ENCODE measurements at regions not wholly inside any gene's neighbourhood (a gene's known extent, or its start where the extent isn't known, plus 50 kb on each side); places are given as distances from the start of the nearest gene placed in this dataset.

- no peaks in the 10 kb centered on the region for H3K9me3 Mint-ChIP-seq (ENCODE audit: unreplicated experiment)
- no peak overlapping the region for H3K4me3 Mint-ChIP-seq (ENCODE audit: unreplicated experiment)
- H3K36me3 Mint-ChIP-seq (ENCODE audit: low read depth, unreplicated experiment) = peaks cover 6% of the 10 kb centered on the region
- H3K4me1 Mint-ChIP-seq (ENCODE audit: unreplicated experiment) = peaks cover 29% of the 10 kb centered on the region
- H3K27me3 Mint-ChIP-seq (ENCODE audit: unreplicated experiment) = peaks cover 8% of the 10 kb centered on the region
- no peak for TF ChIP-seq CTCF (IDR thresholded peaks at IDR 0.05; ENCODE audit: unreplicated experiment)
- H3K27ac Mint-ChIP-seq (ENCODE audit: unreplicated experiment) = no peak overlapping the region
- DNase-seq (ENCODE audit: low spot score) = no peak
Observed at GRCh38 chr16:86919578-86920305, 341.4 kb downstream of the FOXL1 start.

GRCh38 chr16:86921289-86921688 is 342.9 kb downstream of the FOXL1 start:
- no peaks in the 10 kb centered on the region for H3K9me3 Mint-ChIP-seq (ENCODE audit: unreplicated experiment)
- no peak for TF ChIP-seq CTCF (IDR thresholded peaks at IDR 0.05; ENCODE audit: unreplicated experiment)
- H3K27me3 Mint-ChIP-seq (ENCODE audit: unreplicated experiment) = peaks cover 6% of the 10 kb centered on the region
- DNase-seq (ENCODE audit: low spot score) = no peak
- H3K36me3 Mint-ChIP-seq (ENCODE audit: low read depth, unreplicated experiment) = peaks cover 6% of the 10 kb centered on the region
- H3K27ac Mint-ChIP-seq (ENCODE audit: unreplicated experiment) = no peak overlapping the region
- H3K4me1 Mint-ChIP-seq (ENCODE audit: unreplicated experiment) = peaks cover 19% of the 10 kb centered on the region
- no peak overlapping the region for H3K4me3 Mint-ChIP-seq (ENCODE audit: unreplicated experiment)

GRCh38 chr16:86922311-86922710 is 344.0 kb downstream of the FOXL1 start:
- Mint-ChIP-seq H3K9me3 (ENCODE audit: unreplicated experiment) (no peaks in the 10 kb centered on the region), H3K4me3 (ENCODE audit: unreplicated experiment) (no peak overlapping the region), H3K4me1 (ENCODE audit: unreplicated experiment) (peaks cover 18% of the 10 kb centered on the region), H3K27ac (ENCODE audit: unreplicated experiment) (no peak overlapping the region), H3K36me3 (ENCODE audit: low read depth, unreplicated experiment) (peaks cover 6% of the 10 kb centered on the region), H3K27me3 (ENCODE audit: unreplicated experiment) (peaks cover 6% of the 10 kb centered on the region)
- no peak for TF ChIP-seq CTCF (IDR thresholded peaks at IDR 0.05; ENCODE audit: unreplicated experiment)
- DNase-seq (ENCODE audit: low spot score) = no peak

- no peak for DNase-seq (ENCODE audit: low spot score)
- no peaks in the 10 kb centered on the region for H3K9me3 Mint-ChIP-seq (ENCODE audit: unreplicated experiment)
- peaks cover 6% of the 10 kb centered on the region for H3K27me3 Mint-ChIP-seq (ENCODE audit: unreplicated experiment)
- no peak overlapping the region for H3K27ac Mint-ChIP-seq (ENCODE audit: unreplicated experiment)
- TF ChIP-seq CTCF (IDR thresholded peaks at IDR 0.05; ENCODE audit: unreplicated experiment) = no peak
- no peak overlapping the region for H3K4me3 Mint-ChIP-seq (ENCODE audit: unreplicated experiment)
- peaks cover 23% of the 10 kb centered on the region for H3K4me1 Mint-ChIP-seq (ENCODE audit: unreplicated experiment)
- peaks cover 6% of the 10 kb centered on the region for H3K36me3 Mint-ChIP-seq (ENCODE audit: low read depth, unreplicated experiment)
Observed at GRCh38 chr16:86923656-86924055, 345.3 kb downstream of the FOXL1 start.

GRCh38 chr16:86924537-86924936 is 346.2 kb downstream of the FOXL1 start:
- H3K36me3 Mint-ChIP-seq (ENCODE audit: low read depth, unreplicated experiment) = peaks cover 6% of the 10 kb centered on the region
- H3K27me3 Mint-ChIP-seq (ENCODE audit: unreplicated experiment) = peaks cover 6% of the 10 kb centered on the region
- no peak for DNase-seq (ENCODE audit: low spot score)
- no peak for TF ChIP-seq CTCF (IDR thresholded peaks at IDR 0.05; ENCODE audit: unreplicated experiment)
- no peak overlapping the region for H3K4me3 Mint-ChIP-seq (ENCODE audit: unreplicated experiment)
- H3K27ac Mint-ChIP-seq (ENCODE audit: unreplicated experiment) = no peak overlapping the region
- H3K9me3 Mint-ChIP-seq (ENCODE audit: unreplicated experiment) = no peaks in the 10 kb centered on the region
- peaks cover 31% of the 10 kb centered on the region for H3K4me1 Mint-ChIP-seq (ENCODE audit: unreplicated experiment)

Measured in endothelial cell (in vitro differentiated cells).